ENCODE measurements at regions not wholly inside any gene's neighbourhood (a gene's known extent, or its start where the extent isn't known, plus 50 kb on each side); places are given as distances from the start of the nearest gene placed in this dataset.

GRCh38 chr15:79682851-79683288, 213.9 kb downstream of the MTHFS start:
- Histone ChIP-seq H3K36me3 (ENCODE audit: insufficient read depth) (no peaks in the 10 kb centered on the region), H3K79me2 (ENCODE audit: insufficient read depth, low read depth) (no peaks in the 10 kb centered on the region), H3K4me3 (IDR thresholded peaks at IDR 0.05; ENCODE audit: insufficient read depth, low read depth, low read length) (no peak overlapping the region), H3K27me3 (ENCODE audit: insufficient read depth, low read depth) (no peaks in the 10 kb centered on the region), H3K4me2 (no peak overlapping the region), H3K4me1 (ENCODE audit: low read depth, poor library complexity, severe bottlenecking) (no peaks in the 10 kb centered on the region), H3K9ac (no peak overlapping the region), H3K27ac (no peak overlapping the region), H4K20me1 (ENCODE audit: insufficient read depth) (no peaks in the 10 kb centered on the region), H2AFZ (ENCODE audit: low read depth) (no peak overlapping the region)
- no peak for TF ChIP-seq CTCF (conservative IDR thresholded peaks at IDR 0.05; ENCODE audit: low read depth, low read length)

- no peaks in the 10 kb centered on the region for H4K20me1 ChIP-seq (ENCODE audit: insufficient read depth)
- H3K27ac ChIP-seq, result no peak overlapping the region
- no peak overlapping the region for H2AFZ ChIP-seq (ENCODE audit: low read depth)
- H3K9ac ChIP-seq, result no peak overlapping the region
- H3K4me2 ChIP-seq, result no peak overlapping the region
- H3K36me3 ChIP-seq (ENCODE audit: insufficient read depth), result no peaks in the 10 kb centered on the region
- H3K27me3 ChIP-seq (ENCODE audit: insufficient read depth, low read depth), result no peaks in the 10 kb centered on the region
- H3K79me2 ChIP-seq (ENCODE audit: insufficient read depth, low read depth), result no peaks in the 10 kb centered on the region
- H3K4me1 ChIP-seq (ENCODE audit: low read depth, poor library complexity, severe bottlenecking), result no peaks in the 10 kb centered on the region
- no peak for TF ChIP-seq CTCF (conservative IDR thresholded peaks at IDR 0.05; ENCODE audit: low read depth, low read length)
- H3K4me3 ChIP-seq (IDR thresholded peaks at IDR 0.05; ENCODE audit: insufficient read depth, low read depth, low read length), result no peak overlapping the region
These were observed 207.8 kb downstream of the MTHFS start for GRCh38 chr15:79689030-79689429.

GRCh38 chr15:79700951-79701480, 195.8 kb downstream of the MTHFS start:
- no peak for TF ChIP-seq CTCF (conservative IDR thresholded peaks at IDR 0.05; ENCODE audit: low read depth, low read length)
- Histone ChIP-seq H3K4me3 (IDR thresholded peaks at IDR 0.05; ENCODE audit: insufficient read depth, low read depth, low read length) (no peak overlapping the region), H3K27ac (no peak overlapping the region), H2AFZ (ENCODE audit: low read depth) (no peak overlapping the region), H3K79me2 (ENCODE audit: insufficient read depth, low read depth) (no peaks in the 10 kb centered on the region), H3K9ac (no peak overlapping the region), H4K20me1 (ENCODE audit: insufficient read depth) (no peaks in the 10 kb centered on the region), H3K27me3 (ENCODE audit: insufficient read depth, low read depth) (no peaks in the 10 kb centered on the region), H3K4me1 (ENCODE audit: low read depth, poor library complexity, severe bottlenecking) (no peaks in the 10 kb centered on the region), H3K4me2 (no peak overlapping the region), H3K36me3 (ENCODE audit: insufficient read depth) (no peaks in the 10 kb centered on the region)

- H3K27me3 ChIP-seq (ENCODE audit: insufficient read depth, low read depth), result no peaks in the 10 kb centered on the region
- H3K4me2 ChIP-seq, result no peak overlapping the region
- no peak overlapping the region for H3K4me3 ChIP-seq (IDR thresholded peaks at IDR 0.05; ENCODE audit: insufficient read depth, low read depth, low read length)
- H3K27ac ChIP-seq, result no peak overlapping the region
- H3K4me1 ChIP-seq (ENCODE audit: low read depth, poor library complexity, severe bottlenecking), result no peaks in the 10 kb centered on the region
- TF ChIP-seq CTCF (conservative IDR thresholded peaks at IDR 0.05; ENCODE audit: low read depth, low read length), result no peak
- H3K9ac ChIP-seq, result no peak overlapping the region
- H4K20me1 ChIP-seq (ENCODE audit: insufficient read depth), result no peaks in the 10 kb centered on the region
- H2AFZ ChIP-seq (ENCODE audit: low read depth), result no peak overlapping the region
- no peaks in the 10 kb centered on the region for H3K79me2 ChIP-seq (ENCODE audit: insufficient read depth, low read depth)
- no peaks in the 10 kb centered on the region for H3K36me3 ChIP-seq (ENCODE audit: insufficient read depth)
These were observed 194.2 kb downstream of the MTHFS start for GRCh38 chr15:79702621-79703020.

All from KMS-11 (cell line).